HG03520 (cell line): ENCODE measurements at regions not wholly inside any gene's neighbourhood (a gene's known extent, or its start where the extent isn't known, plus 50 kb on each side); places are given as distances from the start of the nearest gene placed in this dataset.

Source experiments
- ATAC-seq: cut with Tn5 transposase; IDR thresholded peaks from one replicate; pipeline ENCODE4 v1.9.1; 2021; ENCODE audit warnings: mild to moderate bottlenecking, moderate library complexity; ENCODE audit not compliant: unreplicated experiment

GRCh38 chr13:44267980-44268379 is 105.6 kb upstream of the SERP2 start:
- ATAC-seq: no peak

- no peak for ATAC-seq
Observed at GRCh38 chr13:44268980-44269379, 104.6 kb upstream of the SERP2 start.

GRCh38 chr13:44270150-44270549 is 103.5 kb upstream of the SERP2 start:
- ATAC-seq: no peak

- ATAC-seq: no peak
Observed at GRCh38 chr13:44271031-44271455, 102.6 kb upstream of the SERP2 start.

GRCh38 chr13:44271473-44271872 is 102.2 kb upstream of the SERP2 start:
- ATAC-seq: no peak

GRCh38 chr13:44271915-44272341 is 101.7 kb upstream of the SERP2 start:
- no peak for ATAC-seq

- ATAC-seq: no peak
Observed at GRCh38 chr13:44272692-44273091, 100.9 kb upstream of the SERP2 start.

GRCh38 chr13:44273216-44273615 is 100.4 kb upstream of the SERP2 start:
- no peak for ATAC-seq

- ATAC-seq: peak; percentile 92
Observed at GRCh38 chr13:44273991-44274770, 99.4 kb upstream of the SERP2 start.

GRCh38 chr13:44274771-44275205 is 98.8 kb upstream of the SERP2 start:
- no peak for ATAC-seq

GRCh38 chr13:44275381-44275780 is 98.2 kb upstream of the SERP2 start:
- ATAC-seq: no peak

- ATAC-seq: no peak
Observed at GRCh38 chr13:44276061-44276460, 97.6 kb upstream of the SERP2 start.

GRCh38 chr13:44277459-44277858 is 96.2 kb upstream of the SERP2 start:
- ATAC-seq: no peak

GRCh38 chr13:44278166-44278565 is 95.5 kb upstream of the SERP2 start:
- ATAC-seq: no peak

- ATAC-seq: no peak
Observed at GRCh38 chr13:44280456-44280855, 93.2 kb upstream of the SERP2 start.

GRCh38 chr13:44281252-44282000 is 92.2 kb upstream of the SERP2 start:
- no peak for ATAC-seq

GRCh38 chr13:44283600-44283999 is 90.0 kb upstream of the SERP2 start:
- ATAC-seq: no peak

GRCh38 chr13:44287958-44288357 is 85.7 kb upstream of the SERP2 start:
- no peak for ATAC-seq

- no peak for ATAC-seq
Observed at GRCh38 chr13:44292545-44292944, 81.1 kb upstream of the SERP2 start.

- ATAC-seq: no peak
Observed at GRCh38 chr13:44293374-44293773, 80.2 kb upstream of the SERP2 start.

GRCh38 chr13:44293908-44294735 is 79.5 kb upstream of the SERP2 start:
- ATAC-seq: no peak
